ENCODE measurements at regions not wholly inside any gene's neighbourhood (a gene's known extent, or its start where the extent isn't known, plus 50 kb on each side); places are given as distances from the start of the nearest gene placed in this dataset.

DNA sequence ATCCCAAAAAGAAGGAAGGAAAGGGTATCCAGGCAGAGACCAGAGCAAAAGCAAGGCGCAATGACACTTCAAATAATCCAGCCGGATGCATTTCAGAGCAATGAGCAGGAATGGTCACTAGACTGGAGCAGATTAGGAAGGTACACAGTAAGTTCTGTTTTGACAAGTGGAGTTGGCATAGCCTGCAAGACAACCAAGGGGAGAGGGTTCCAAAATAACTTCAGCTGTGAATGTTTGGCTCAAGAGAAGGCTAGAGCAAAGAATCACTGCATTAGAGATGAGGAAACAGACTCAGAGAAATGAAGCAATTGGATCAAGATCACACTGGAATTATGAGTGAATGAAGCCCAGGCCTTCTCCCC is 90.0 kb upstream of the EGFL6 start:
- H3K4me1 Mint-ChIP-seq (ENCODE audit: unreplicated experiment) = no peaks in the 10 kb centered on the region
- H3K4me3 Mint-ChIP-seq (ENCODE audit: unreplicated experiment) = no peak overlapping the region
- TF ChIP-seq CTCF (IDR thresholded peaks at IDR 0.05) = no peak
- H3K27me3 Mint-ChIP-seq (ENCODE audit: unreplicated experiment) = no peaks in the 10 kb centered on the region
- no peak overlapping the region for H3K27ac Mint-ChIP-seq (ENCODE audit: unreplicated experiment)
- DNase-seq (ENCODE audit: extremely low spot score, unreplicated experiment) = no peak
- H3K9me3 Mint-ChIP-seq (ENCODE audit: unreplicated experiment) = peaks cover 3% of the 10 kb centered on the region
- H3K36me3 Mint-ChIP-seq (ENCODE audit: unreplicated experiment) = no peaks in the 10 kb centered on the region

DNA sequence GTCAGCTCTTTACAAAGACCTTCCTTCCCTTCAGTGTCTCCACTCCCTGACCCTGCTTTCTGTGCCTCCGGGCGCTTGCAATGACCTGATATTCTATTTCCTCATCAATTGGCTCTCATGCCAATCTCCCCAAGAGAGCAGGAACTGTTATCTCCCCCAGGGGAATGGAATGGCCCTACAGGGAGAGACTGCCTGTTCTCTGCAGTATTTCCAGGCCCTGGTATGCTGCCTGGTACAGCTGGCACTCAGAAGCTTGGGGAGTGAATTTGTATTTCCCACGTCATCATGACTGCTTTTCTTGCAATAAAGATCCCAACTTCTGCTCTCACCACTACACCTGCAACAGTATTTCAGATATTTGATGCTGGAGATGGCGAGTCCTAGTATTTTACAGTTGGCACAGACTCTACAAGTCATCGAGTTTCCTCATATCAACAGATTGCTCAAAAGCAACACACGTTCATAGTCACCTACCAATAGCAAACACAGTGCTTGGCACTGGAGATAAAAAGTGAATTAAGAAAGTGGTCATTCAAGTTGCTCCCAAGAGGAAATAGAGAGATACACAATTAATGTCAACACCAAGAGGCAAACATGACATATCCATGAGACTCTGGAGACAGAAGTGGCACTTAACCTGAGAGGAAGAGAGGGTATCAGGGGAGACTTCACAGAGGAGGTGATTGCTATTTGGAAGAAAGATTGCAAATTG is 90.5 kb upstream of the EGFL6 start:
- H3K36me3 Mint-ChIP-seq (ENCODE audit: unreplicated experiment) = no peaks in the 10 kb centered on the region
- H3K27ac Mint-ChIP-seq (ENCODE audit: unreplicated experiment) = no peak overlapping the region
- H3K4me1 Mint-ChIP-seq (ENCODE audit: unreplicated experiment) = peaks cover 4% of the 10 kb centered on the region
- no peak overlapping the region for H3K4me3 Mint-ChIP-seq (ENCODE audit: unreplicated experiment)
- TF ChIP-seq CTCF (IDR thresholded peaks at IDR 0.05) = no peak
- no peak for DNase-seq (ENCODE audit: extremely low spot score, unreplicated experiment)
- H3K27me3 Mint-ChIP-seq (ENCODE audit: unreplicated experiment) = no peaks in the 10 kb centered on the region
- peaks cover 3% of the 10 kb centered on the region for H3K9me3 Mint-ChIP-seq (ENCODE audit: unreplicated experiment)

- no peak for TF ChIP-seq CTCF (IDR thresholded peaks at IDR 0.05)
- H3K9me3 Mint-ChIP-seq (ENCODE audit: unreplicated experiment) = peaks cover 6% of the 10 kb centered on the region
- no peaks in the 10 kb centered on the region for H3K27me3 Mint-ChIP-seq (ENCODE audit: unreplicated experiment)
- H3K36me3 Mint-ChIP-seq (ENCODE audit: unreplicated experiment) = no peaks in the 10 kb centered on the region
- no peak for DNase-seq (ENCODE audit: extremely low spot score, unreplicated experiment)
- H3K4me3 Mint-ChIP-seq (ENCODE audit: unreplicated experiment) = no peak overlapping the region
- H3K4me1 Mint-ChIP-seq (ENCODE audit: unreplicated experiment) = peaks cover 17% of the 10 kb centered on the region
- H3K27ac Mint-ChIP-seq (ENCODE audit: unreplicated experiment) = no peak overlapping the region
Observed at GRCh38 chrX:13476384-13476783, 93.0 kb upstream of the EGFL6 start.

- H3K27me3 Mint-ChIP-seq (ENCODE audit: unreplicated experiment) = no peaks in the 10 kb centered on the region
- no peaks in the 10 kb centered on the region for H3K36me3 Mint-ChIP-seq (ENCODE audit: unreplicated experiment)
- peaks cover 26% of the 10 kb centered on the region for H3K4me1 Mint-ChIP-seq (ENCODE audit: unreplicated experiment)
- TF ChIP-seq CTCF (IDR thresholded peaks at IDR 0.05) = no peak
- peaks cover 6% of the 10 kb centered on the region for H3K9me3 Mint-ChIP-seq (ENCODE audit: unreplicated experiment)
- H3K4me3 Mint-ChIP-seq (ENCODE audit: unreplicated experiment) = no peak overlapping the region
- no peak for DNase-seq (ENCODE audit: extremely low spot score, unreplicated experiment)
- H3K27ac Mint-ChIP-seq (ENCODE audit: unreplicated experiment) = peak overlapping the region; percentile 60
Observed at GRCh38 chrX:13474164-13474516, 95.3 kb upstream of the EGFL6 start.

DNA sequence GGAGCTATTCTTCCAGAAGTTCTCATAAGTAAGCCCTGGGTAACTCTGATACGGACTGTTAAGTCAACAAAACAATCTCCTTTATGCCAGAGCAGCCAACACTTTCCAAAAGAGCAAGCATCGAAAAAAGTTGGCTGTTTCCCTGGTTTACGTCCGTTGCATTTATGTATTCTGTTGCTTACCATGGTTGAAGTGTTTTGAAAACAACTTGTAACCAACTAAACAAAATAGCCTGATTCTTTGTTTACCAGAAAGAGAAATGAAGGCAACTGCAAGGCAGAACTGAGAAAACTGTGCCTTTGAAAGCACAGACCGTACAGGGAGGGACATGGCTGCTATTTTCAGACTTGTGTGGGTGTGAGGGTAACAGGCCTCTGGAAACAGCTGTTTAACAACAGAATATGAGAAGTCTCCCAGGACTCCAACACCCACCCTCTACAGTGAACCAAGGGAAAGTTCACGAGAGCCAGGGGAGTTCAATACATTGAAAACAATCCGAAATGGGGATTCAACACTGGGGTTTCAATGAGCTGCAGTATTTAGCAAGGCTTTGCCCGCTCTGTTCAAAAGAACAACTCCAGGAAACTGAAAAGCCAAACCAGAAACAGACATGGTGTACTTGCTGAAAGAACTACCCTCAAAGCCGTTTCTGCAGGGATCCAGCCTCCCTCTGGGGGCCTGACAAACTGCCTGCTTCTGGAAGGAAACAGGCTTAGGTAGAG is 95.8 kb upstream of the EGFL6 start:
- peaks cover 6% of the 10 kb centered on the region for H3K9me3 Mint-ChIP-seq (ENCODE audit: unreplicated experiment)
- H3K27me3 Mint-ChIP-seq (ENCODE audit: unreplicated experiment) = no peaks in the 10 kb centered on the region
- no peaks in the 10 kb centered on the region for H3K36me3 Mint-ChIP-seq (ENCODE audit: unreplicated experiment)
- H3K27ac Mint-ChIP-seq (ENCODE audit: unreplicated experiment) = peak overlapping the region; percentile 60
- no peak for DNase-seq (ENCODE audit: extremely low spot score, unreplicated experiment)
- H3K4me1 Mint-ChIP-seq (ENCODE audit: unreplicated experiment) = peaks cover 26% of the 10 kb centered on the region
- H3K4me3 Mint-ChIP-seq (ENCODE audit: unreplicated experiment) = no peak overlapping the region
- TF ChIP-seq CTCF (IDR thresholded peaks at IDR 0.05) = no peak

Data from osteocyte (in vitro differentiated cells).